HG02981 (cell line): ENCODE measurements at regions not wholly inside any gene's neighbourhood (a gene's known extent, or its start where the extent isn't known, plus 50 kb on each side); places are given as distances from the start of the nearest gene placed in this dataset.

ENCODE experiments used
- ATAC-seq: cut with Tn5 transposase; IDR thresholded peaks from one replicate; pipeline ENCODE4 v1.9.1; 2021; ENCODE audit warnings: mild to moderate bottlenecking, moderate library complexity; ENCODE audit not compliant: unreplicated experiment

- ATAC-seq, result no peak
Measured at GRCh38 chr10:7028809-7029166, 382.0 kb downstream of the SFMBT2 start.

- no peak for ATAC-seq
Measured at GRCh38 chr10:7027913-7028808, 382.7 kb downstream of the SFMBT2 start.

- no peak for ATAC-seq
Measured at GRCh38 chr10:7027237-7027912, 383.5 kb downstream of the SFMBT2 start.

- no peak for ATAC-seq
Measured at GRCh38 chr10:7026818-7027217, 384.0 kb downstream of the SFMBT2 start.

GRCh38 chr10:7025296-7025695 is 385.5 kb downstream of the SFMBT2 start:
- ATAC-seq, result no peak

- ATAC-seq, result no peak
Measured at GRCh38 chr10:7015457-7015856, 395.4 kb downstream of the SFMBT2 start.

- ATAC-seq, result no peak
Measured at GRCh38 chr10:7014721-7015120, 396.1 kb downstream of the SFMBT2 start.

GRCh38 chr10:7011994-7012393 is 398.8 kb downstream of the SFMBT2 start:
- ATAC-seq, result no peak

- ATAC-seq, result no peak
Measured at GRCh38 chr10:7008645-7009044, 402.2 kb downstream of the SFMBT2 start.

- ATAC-seq, result no peak
Measured at GRCh38 chr10:7007600-7008190, 403.1 kb downstream of the SFMBT2 start.

GRCh38 chr10:7006566-7006965 is 404.3 kb downstream of the SFMBT2 start:
- no peak for ATAC-seq

GRCh38 chr10:7003831-7004395 is 406.9 kb downstream of the SFMBT2 start:
- ATAC-seq, result no peak

GRCh38 chr10:7000061-7000460 is 410.8 kb downstream of the SFMBT2 start:
- no peak for ATAC-seq

GRCh38 chr10:6999232-6999925 is 411.5 kb downstream of the SFMBT2 start:
- ATAC-seq, result no peak

- ATAC-seq, result no peak
Measured at GRCh38 chr10:6997509-6997908, 413.3 kb downstream of the SFMBT2 start.

- no peak for ATAC-seq
Measured at GRCh38 chr10:6996431-6996830, 414.4 kb downstream of the SFMBT2 start.

- no peak for ATAC-seq
Measured at GRCh38 chr10:6995831-6996230, 415.0 kb downstream of the SFMBT2 start.

- no peak for ATAC-seq
Measured at GRCh38 chr10:6995341-6995740, 415.3 kb upstream of the PRKCQ start.

- no peak for ATAC-seq
Measured at GRCh38 chr10:6990891-6991290, 410.8 kb upstream of the PRKCQ start.

GRCh38 chr10:6988654-6989053 is 408.6 kb upstream of the PRKCQ start:
- no peak for ATAC-seq

- no peak for ATAC-seq
Measured at GRCh38 chr10:6987536-6987945, 407.5 kb upstream of the PRKCQ start.
